ENCODE measurements at regions not wholly inside any gene's neighbourhood (a gene's known extent, or its start where the extent isn't known, plus 50 kb on each side); places are given as distances from the start of the nearest gene placed in this dataset.

DNA sequence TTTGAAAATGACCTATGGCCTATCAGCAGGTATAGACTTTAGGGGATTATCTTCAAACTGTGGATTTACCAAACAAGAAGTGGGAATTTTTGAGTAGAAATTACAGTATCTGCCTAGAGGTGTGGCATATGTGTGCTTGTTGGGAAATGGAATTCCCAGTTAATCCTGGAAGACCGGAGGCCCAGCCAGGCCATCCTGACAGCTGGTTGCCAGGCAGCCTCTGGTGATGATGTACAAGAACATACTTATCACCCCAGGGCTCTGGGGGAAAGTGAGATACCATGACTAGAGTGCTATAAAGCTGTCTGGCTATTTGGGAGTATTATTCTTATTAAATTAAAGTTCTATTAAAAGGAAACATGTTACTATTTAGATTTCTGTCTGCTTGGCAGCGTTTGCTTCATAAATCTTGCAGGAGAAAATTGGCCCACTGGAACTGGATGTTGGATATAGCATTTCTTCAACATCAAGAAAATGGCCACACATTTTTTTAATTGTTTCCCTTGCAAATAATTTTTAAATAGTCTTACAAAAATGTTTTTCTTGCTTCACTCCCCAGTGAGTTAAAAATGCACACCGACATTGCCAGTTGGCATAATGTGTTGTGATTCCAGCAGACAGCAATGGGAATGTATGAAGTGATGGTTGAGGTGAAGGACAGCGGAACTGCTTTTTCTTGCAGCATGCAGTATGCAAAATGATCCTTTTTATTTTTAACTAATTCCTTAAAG, 187.8 kb downstream of the MYLK4 start:
- 52 to 62% (median 57%) methylated on average over 4 of the region's 4 CpGs for WGBS, 3 donors
- no peaks in the 10 kb centered on the region for H3K36me3 ChIP-seq
- no peaks in the 10 kb centered on the region for H3K4me1 ChIP-seq (ENCODE audit: insufficient read depth)
- TF ChIP-seq, protein P1, sequence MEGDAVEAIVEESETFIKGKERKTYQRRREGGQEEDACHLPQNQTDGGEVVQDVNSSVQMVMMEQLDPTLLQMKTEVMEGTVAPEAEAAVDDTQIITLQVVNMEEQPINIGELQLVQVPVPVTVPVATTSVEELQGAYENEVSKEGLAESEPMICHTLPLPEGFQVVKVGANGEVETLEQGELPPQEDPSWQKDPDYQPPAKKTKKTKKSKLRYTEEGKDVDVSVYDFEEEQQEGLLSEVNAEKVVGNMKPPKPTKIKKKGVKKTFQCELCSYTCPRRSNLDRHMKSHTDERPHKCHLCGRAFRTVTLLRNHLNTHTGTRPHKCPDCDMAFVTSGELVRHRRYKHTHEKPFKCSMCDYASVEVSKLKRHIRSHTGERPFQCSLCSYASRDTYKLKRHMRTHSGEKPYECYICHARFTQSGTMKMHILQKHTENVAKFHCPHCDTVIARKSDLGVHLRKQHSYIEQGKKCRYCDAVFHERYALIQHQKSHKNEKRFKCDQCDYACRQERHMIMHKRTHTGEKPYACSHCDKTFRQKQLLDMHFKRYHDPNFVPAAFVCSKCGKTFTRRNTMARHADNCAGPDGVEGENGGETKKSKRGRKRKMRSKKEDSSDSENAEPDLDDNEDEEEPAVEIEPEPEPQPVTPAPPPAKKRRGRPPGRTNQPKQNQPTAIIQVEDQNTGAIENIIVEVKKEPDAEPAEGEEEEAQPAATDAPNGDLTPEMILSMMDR (IDR thresholded peaks at IDR 0.05) = no peak
- no peak for TF ChIP-seq EP300 (IDR thresholded peaks at IDR 0.05)
- no peak for TF ChIP-seq POLR2A (IDR thresholded peaks at IDR 0.05)
- no peaks in the 10 kb centered on the region for H3K9me3 ChIP-seq
- H3K27me3 ChIP-seq = no peaks in the 10 kb centered on the region
- H3K27ac ChIP-seq = no peak overlapping the region
- no peak overlapping the region for H3K4me3 ChIP-seq
- intact Hi-C loops (cut with DNase I) = no loop called here
- no peak for DNase-seq

DNA sequence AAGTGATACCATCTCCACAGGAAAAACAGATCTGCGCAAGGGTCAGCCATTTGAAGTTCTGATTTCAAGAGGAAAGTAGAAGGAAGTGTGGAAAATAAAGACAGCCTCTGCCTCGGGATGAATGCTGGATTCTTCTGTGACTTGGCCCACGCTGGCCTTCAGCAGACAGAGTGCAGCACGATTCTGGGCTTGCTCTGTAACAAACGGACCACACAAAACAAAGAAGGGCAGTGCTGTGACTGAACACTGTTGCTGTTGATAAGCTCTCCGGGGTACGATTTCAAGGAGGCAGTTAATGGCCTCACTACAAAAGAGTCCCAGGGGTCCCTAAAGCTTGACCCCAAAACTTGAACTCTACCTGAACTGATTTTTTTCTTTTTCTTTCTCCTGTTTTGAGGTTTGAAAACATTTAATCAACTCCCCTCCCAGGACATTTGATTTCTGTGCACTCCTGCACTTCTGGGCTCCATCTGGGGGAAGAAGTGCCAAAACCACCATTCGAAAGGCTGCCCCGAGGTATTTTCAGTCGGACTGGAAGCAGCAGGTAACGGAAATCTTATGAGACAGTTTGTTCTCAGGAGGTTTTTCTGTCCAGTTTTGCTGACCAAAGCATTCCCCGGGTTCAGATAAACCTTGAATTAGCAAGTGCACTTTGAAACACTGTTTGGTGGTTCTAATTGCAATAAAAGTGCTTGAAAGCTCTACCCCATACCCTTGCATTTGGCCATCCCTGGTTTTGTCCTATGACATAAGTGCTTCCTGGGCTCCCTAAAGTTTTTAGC, 189.6 kb downstream of the MYLK4 start:
- Histone ChIP-seq H3K9me3 (no peaks in the 10 kb centered on the region), H3K27ac (no peak overlapping the region), H3K4me3 (no peak overlapping the region), H3K36me3 (no peaks in the 10 kb centered on the region), H3K27me3 (no peaks in the 10 kb centered on the region), H3K4me1 (ENCODE audit: insufficient read depth) (no peaks in the 10 kb centered on the region)
- intact Hi-C loops (cut with DNase I) = no loop called here
- WGBS, 3 donors = 48 to 59% (median 52%) methylated on average over 12 of the region's 12 CpGs
- no peak for DNase-seq
- no peak for TF ChIP-seq EP300 (IDR thresholded peaks at IDR 0.05)
- TF ChIP-seq, protein P1 (IDR thresholded peaks at IDR 0.05) = no peak
- no peak for TF ChIP-seq POLR2A (IDR thresholded peaks at IDR 0.05)

DNA sequence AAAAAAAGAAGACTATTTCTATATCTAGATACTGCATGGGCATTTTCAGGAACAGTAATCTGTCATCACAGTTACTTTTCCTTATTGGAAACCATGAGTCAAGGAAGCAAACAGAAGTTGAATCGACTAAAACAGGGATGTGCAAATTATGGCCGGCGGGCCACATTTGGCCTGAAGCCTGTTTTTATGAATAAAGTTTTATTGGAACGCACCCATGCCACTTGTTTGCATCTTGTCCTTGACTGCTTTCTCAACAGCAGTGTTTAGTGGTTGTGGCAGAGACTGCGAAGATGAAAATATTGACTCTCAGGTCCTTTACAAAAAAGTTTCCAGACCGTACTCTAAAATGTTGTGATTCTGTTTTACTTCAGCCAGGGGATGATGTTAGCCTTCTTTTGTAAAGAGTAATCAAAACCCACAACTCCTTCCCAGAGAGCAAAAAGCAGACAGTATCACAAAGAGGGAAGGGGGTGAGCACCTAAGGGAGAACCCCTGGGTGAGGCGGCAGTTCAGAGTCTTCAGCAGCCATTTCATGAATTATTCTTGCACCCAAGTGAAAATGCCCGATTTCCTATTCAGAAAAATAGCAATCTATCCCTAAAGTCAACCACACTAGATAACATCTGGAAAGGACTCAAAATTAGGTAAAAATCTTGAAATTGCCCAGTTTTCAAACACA, 190.4 kb downstream of the MYLK4 start:
- intact Hi-C loops (cut with DNase I) = no loop called here

More for the DNA sequence above, 190.4 kb downstream of the MYLK4 start:
- no peaks in the 10 kb centered on the region for H3K4me1 ChIP-seq (ENCODE audit: insufficient read depth)
- no peaks in the 10 kb centered on the region for H3K27me3 ChIP-seq
- H3K36me3 ChIP-seq = no peaks in the 10 kb centered on the region
- 76 to 92% (median 79%) methylated on average over 8 of the region's 8 CpGs for WGBS, 3 donors
- DNase-seq = no peak
- TF ChIP-seq, protein P1 (IDR thresholded peaks at IDR 0.05) = no peak
- TF ChIP-seq POLR2A (IDR thresholded peaks at IDR 0.05) = no peak
- no peak for TF ChIP-seq EP300 (IDR thresholded peaks at IDR 0.05)
- H3K9me3 ChIP-seq = no peaks in the 10 kb centered on the region
- no peak overlapping the region for H3K4me3 ChIP-seq
- no peak overlapping the region for H3K27ac ChIP-seq
